ENCODE measurements at regions not wholly inside any gene's neighbourhood (a gene's known extent, or its start where the extent isn't known, plus 50 kb on each side); places are given as distances from the start of the nearest gene placed in this dataset.

GRCh38 chr1:234987415-234988154 is 141.1 kb downstream of the TOMM20 start:
- peak; percentile 36 for DNase-seq

GRCh38 chr1:234986750-234987414 is 141.8 kb downstream of the TOMM20 start:
- DNase-seq = no peak

- DNase-seq = no peak
These were observed 142.9 kb downstream of the TOMM20 start for GRCh38 chr1:234985516-234986294.

- DNase-seq = no peak
These were observed 143.6 kb downstream of the TOMM20 start for GRCh38 chr1:234985007-234985370.

GRCh38 chr1:234983564-234984238 is 144.9 kb downstream of the TOMM20 start:
- DNase-seq = no peak

- DNase-seq = no peak
These were observed 146.9 kb downstream of the TOMM20 start for GRCh38 chr1:234981758-234982157.

GRCh38 chr1:234980645-234981396 is 147.8 kb downstream of the TOMM20 start:
- DNase-seq = no peak

- no peak for DNase-seq
These were observed 148.4 kb downstream of the TOMM20 start for GRCh38 chr1:234980291-234980644.

GRCh38 chr1:234979296-234980279 is 149.0 kb downstream of the TOMM20 start:
- no peak for DNase-seq

GRCh38 chr1:234978397-234979295 is 150.0 kb downstream of the TOMM20 start:
- peak; percentile 69 for DNase-seq

- peak; percentile 43 for DNase-seq
These were observed 150.7 kb downstream of the TOMM20 start for GRCh38 chr1:234977875-234978396.

- DNase-seq = no peak
These were observed 151.6 kb downstream of the TOMM20 start for GRCh38 chr1:234976861-234977680.

- DNase-seq = no peak
These were observed 152.4 kb downstream of the TOMM20 start for GRCh38 chr1:234975941-234976860.

- DNase-seq = no peak
These were observed 153.3 kb downstream of the TOMM20 start for GRCh38 chr1:234975122-234975940.

GRCh38 chr1:234973426-234974250 is 155.0 kb downstream of the TOMM20 start:
- no peak for DNase-seq
